LoVo (cell line): ENCODE measurements at regions not wholly inside any gene's neighbourhood (a gene's known extent, or its start where the extent isn't known, plus 50 kb on each side); places are given as distances from the start of the nearest gene placed in this dataset.
"Not testable (repeated sequence)": the region's sequence is repeated elsewhere in the genome, so short reads cannot be mapped to it uniquely, and the experiment has no call there.

Experiments used
- DNase-seq: peaks from one replicate; pipeline ENCODE4 v3.0.0-alpha.2; 2016; ENCODE audit warnings: low spot score

GRCh38 chr22:49457946-49458707 is 369.5 kb downstream of the BRD1 start:
- DNase-seq: no peak

GRCh38 chr22:49457146-49457545 is 370.5 kb downstream of the BRD1 start:
- DNase-seq: no peak

GRCh38 chr22:49455595-49455994 is 372.1 kb downstream of the BRD1 start:
- DNase-seq: no peak

GRCh38 chr22:49454726-49455125 is 372.9 kb downstream of the BRD1 start:
- DNase-seq: no peak

GRCh38 chr22:49453771-49454170 is 373.9 kb downstream of the BRD1 start:
- DNase-seq: no peak

- not testable (repeated sequence) for DNase-seq
Observed at GRCh38 chr22:49453019-49453418, 374.7 kb downstream of the BRD1 start.

- no peak for DNase-seq
Observed at GRCh38 chr22:49452362-49452946, 375.2 kb downstream of the BRD1 start.

- DNase-seq: no peak
Observed at GRCh38 chr22:49451070-49451840, 376.4 kb downstream of the BRD1 start.

GRCh38 chr22:49450498-49450897 is 377.2 kb downstream of the BRD1 start:
- no peak for DNase-seq

GRCh38 chr22:49449811-49450446 is 377.7 kb downstream of the BRD1 start:
- DNase-seq: no peak

GRCh38 chr22:49449377-49449776 is 378.3 kb downstream of the BRD1 start:
- DNase-seq: no peak

GRCh38 chr22:49448526-49448925 is 379.1 kb downstream of the BRD1 start:
- DNase-seq: no peak

GRCh38 chr22:49447837-49448236 is 379.8 kb downstream of the BRD1 start:
- no peak for DNase-seq

- no peak for DNase-seq
Observed at GRCh38 chr22:49446759-49447710, 380.6 kb downstream of the BRD1 start.

GRCh38 chr22:49446145-49446758 is 381.4 kb downstream of the BRD1 start:
- DNase-seq: no peak

- no peak for DNase-seq
Observed at GRCh38 chr22:49444781-49445180, 382.9 kb downstream of the BRD1 start.

GRCh38 chr22:49440931-49441330 is 386.7 kb downstream of the BRD1 start:
- DNase-seq: no peak

- no peak for DNase-seq
Observed at GRCh38 chr22:49439373-49439772, 388.3 kb downstream of the BRD1 start.

- DNase-seq: no peak
Observed at GRCh38 chr22:49437956-49438355, 389.7 kb downstream of the BRD1 start.

- DNase-seq: no peak
Observed at GRCh38 chr22:49437356-49437755, 390.3 kb downstream of the BRD1 start.

GRCh38 chr22:49436056-49436455 is 391.6 kb downstream of the BRD1 start:
- DNase-seq: no peak
